AG09309 (cell line): ENCODE measurements at regions not wholly inside any gene's neighbourhood (a gene's known extent, or its start where the extent isn't known, plus 50 kb on each side); places are given as distances from the start of the nearest gene placed in this dataset.

Experiments
- DNase-seq: peaks from one replicate; pipeline ENCODE4 v3.0.0-alpha.2; 2010; ENCODE audit warnings: low read depth
- H3K4me3 ChIP-seq: 2 replicates; pipeline ENCODE4 v1.5.1; 2011; ENCODE audit warnings: mild to moderate bottlenecking, low read depth, low read length, moderate library complexity; ENCODE audit not compliant: control insufficient read depth
- TF ChIP-seq, protein P1 (sequence below): IDR thresholded peaks from 2 replicates; pipeline ENCODE4 v1.5.1; 2011; ENCODE audit warnings: mild to moderate bottlenecking, low read depth, low read length, inconsistent platforms; ENCODE audit not compliant: insufficient read depth, control insufficient read depth; ENCODE audit errors: missing control alignments

DNA sequence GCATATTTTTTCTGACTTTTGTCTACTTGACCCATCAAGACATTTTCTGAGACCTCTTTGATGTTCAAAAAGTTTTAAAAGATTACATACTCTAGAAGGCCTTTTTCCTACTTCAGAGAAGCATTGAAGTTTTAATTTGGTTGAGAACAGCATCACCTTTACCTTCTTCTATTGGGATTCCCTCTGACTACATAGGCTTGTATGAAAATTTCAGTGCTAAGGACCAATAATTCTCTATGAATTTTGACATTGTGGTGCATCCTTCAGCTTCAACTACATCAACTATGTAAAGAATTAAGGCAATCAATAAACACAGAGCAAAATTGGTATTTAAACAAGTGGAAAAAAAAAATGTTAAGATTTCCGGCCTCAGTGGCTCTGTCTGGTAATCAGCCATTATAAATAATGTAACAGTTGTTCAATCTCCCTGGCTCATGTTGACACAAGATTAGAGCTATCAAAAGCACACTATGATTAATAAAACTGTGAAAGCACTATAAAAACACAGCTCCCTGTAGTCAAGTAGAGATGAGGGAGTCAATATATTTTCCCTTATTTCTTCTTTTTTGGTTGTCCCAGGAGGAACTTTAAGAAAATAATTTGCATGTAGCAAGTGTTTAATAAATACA, 627.0 kb upstream of the SYT4 start:
- DNase-seq: no peak
- TF ChIP-seq, protein P1, sequence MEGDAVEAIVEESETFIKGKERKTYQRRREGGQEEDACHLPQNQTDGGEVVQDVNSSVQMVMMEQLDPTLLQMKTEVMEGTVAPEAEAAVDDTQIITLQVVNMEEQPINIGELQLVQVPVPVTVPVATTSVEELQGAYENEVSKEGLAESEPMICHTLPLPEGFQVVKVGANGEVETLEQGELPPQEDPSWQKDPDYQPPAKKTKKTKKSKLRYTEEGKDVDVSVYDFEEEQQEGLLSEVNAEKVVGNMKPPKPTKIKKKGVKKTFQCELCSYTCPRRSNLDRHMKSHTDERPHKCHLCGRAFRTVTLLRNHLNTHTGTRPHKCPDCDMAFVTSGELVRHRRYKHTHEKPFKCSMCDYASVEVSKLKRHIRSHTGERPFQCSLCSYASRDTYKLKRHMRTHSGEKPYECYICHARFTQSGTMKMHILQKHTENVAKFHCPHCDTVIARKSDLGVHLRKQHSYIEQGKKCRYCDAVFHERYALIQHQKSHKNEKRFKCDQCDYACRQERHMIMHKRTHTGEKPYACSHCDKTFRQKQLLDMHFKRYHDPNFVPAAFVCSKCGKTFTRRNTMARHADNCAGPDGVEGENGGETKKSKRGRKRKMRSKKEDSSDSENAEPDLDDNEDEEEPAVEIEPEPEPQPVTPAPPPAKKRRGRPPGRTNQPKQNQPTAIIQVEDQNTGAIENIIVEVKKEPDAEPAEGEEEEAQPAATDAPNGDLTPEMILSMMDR: no peak
- no peak overlapping the region for H3K4me3 ChIP-seq

DNA sequence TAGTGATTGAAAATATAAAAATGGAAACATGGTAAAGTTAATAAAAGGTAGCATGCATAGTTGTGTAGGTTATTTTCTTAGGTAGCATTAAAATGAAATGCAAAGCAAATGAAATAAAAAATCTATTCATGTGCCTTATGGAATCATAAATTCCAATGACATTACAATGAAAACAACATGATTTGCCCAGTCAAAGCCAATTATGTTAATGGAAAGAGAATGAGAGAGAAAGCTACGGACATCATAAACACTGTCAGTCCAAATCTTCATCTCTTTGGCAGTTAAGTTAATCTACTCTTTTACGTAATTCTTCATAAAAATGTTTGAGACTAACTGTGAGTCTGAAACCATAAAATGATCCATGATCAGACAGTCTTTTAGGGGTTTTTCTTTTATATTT, 636.7 kb upstream of the SYT4 start:
- TF ChIP-seq, protein P1: no peak
- no peak overlapping the region for H3K4me3 ChIP-seq
- no peak for DNase-seq

DNA sequence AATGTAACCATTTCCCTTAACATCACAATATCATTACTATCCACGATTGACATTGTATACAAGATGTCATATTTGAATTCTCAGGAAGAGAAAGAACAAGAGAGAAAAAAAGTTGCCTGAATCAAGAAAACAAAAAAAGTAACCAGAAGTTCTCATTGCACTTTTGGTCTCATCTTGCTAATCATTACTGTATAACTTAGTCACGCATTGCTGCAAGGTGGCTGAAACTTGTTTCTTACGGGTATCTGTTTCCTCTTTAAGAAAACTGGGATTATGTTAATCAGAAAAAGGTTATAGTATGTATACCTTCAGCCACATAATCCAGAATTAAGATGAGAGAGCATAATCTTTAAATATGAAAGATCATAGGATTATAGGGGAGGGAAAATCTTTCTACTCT, 639.7 kb upstream of the SYT4 start:
- TF ChIP-seq, protein P1: no peak
- no peak for DNase-seq
- no peak overlapping the region for H3K4me3 ChIP-seq

DNA sequence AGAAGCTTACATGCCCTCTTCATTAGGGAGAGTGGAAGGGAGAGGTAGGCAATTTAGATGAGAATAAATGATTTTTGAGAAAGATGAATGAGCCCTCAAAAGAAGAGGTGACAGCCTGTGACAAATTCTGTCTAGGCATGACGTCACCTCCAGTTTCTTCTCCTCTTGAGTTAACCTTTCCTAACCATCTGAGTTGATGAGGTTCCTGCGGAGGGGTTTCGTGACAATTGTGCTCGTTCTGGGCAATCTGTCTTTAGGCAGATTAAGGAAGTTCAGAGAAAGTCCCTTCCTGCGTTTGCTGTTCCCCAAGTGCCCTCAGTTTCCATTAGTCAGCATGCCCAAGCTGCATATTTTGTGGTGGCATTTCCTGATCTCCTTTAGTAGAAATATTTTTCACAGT, 640.2 kb upstream of the SYT4 start:
- DNase-seq: no peak
- H3K4me3 ChIP-seq: no peak overlapping the region
- TF ChIP-seq, protein P1: no peak

DNA sequence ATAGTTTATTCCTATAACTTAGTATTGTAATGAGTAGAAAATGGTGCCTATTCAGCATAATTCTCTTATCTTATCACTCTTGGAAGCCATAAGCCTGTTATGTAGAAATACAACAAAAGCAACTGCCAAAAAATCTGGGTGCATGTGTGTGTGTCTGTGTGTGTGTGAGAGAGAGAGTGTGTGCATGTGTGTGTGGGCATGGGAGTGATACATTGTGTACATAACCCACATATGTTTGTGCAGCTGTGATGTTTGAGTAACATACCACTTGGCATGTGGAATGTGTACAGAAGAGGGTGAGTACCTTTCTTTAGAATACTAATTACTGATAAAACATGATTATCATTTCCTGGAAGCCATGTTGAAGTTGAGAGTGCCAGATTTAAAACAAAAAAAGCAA, 642.3 kb upstream of the SYT4 start:
- no peak for DNase-seq
- H3K4me3 ChIP-seq: no peak overlapping the region
- TF ChIP-seq, protein P1: no peak

DNA sequence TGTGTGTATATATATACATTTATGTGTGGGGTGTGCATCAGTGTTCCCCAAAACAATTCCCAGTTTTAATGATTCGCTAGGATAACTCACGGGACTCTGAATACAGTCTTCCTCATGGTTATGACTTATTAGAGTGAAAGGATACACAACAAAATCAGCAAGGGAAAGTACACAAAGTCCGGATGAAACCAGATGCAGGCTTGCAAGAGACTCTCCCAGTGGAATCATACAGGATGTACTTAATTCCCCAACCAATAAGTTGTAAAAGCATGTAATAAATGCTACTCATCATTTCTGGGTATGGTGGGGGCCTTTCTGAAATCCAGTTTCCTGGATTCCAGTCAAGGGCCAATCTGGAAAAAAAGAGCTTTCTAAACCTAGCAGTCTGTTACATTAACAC, 654.1 kb upstream of the SYT4 start:
- no peak overlapping the region for H3K4me3 ChIP-seq
- TF ChIP-seq, protein P1: no peak
- no peak for DNase-seq

DNA sequence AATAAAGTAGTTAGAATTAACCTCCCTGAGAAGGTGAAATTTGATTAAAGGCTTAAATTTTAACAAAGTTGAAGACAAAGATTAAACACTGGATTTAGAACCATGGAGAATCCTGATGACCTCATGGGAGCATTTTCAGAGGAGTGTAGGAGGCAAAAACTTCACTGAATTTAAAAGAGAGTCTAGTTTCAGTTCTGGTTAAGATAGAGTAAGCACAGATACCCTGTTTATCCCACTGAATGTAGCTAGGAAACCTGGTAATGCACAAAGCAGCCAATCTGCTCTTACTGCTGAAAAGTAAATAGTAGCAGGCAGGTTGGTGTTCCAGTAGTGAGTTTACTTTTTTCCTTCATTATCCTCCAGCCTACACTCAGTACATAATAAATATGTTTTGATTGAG, 654.9 kb upstream of the SYT4 start:
- no peak overlapping the region for H3K4me3 ChIP-seq
- TF ChIP-seq, protein P1: no peak
- no peak for DNase-seq
